ENCODE measurements at regions not wholly inside any gene's neighbourhood (a gene's known extent, or its start where the extent isn't known, plus 50 kb on each side); places are given as distances from the start of the nearest gene placed in this dataset.

DNA sequence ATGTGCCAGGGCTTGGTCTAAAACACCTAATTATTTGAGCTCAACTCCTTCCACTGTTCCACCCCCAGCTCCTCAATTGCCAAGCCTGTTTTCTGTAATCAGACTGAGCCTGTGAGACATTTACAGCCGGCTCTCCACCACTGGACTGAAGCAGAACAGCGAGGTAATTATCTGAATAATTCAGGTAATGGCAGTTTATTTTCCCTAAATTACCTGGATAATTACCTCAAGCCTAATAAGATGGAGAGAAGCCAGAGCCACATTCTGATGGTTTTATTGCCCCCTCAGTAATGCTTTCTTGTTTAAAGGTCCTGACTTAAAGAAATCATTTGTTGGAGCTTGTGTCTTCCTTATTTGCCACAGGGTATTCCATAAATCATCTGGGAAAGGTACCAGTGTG lies 64.2 kb downstream of the FZD4 start:
- TF ChIP-seq, protein P1, sequence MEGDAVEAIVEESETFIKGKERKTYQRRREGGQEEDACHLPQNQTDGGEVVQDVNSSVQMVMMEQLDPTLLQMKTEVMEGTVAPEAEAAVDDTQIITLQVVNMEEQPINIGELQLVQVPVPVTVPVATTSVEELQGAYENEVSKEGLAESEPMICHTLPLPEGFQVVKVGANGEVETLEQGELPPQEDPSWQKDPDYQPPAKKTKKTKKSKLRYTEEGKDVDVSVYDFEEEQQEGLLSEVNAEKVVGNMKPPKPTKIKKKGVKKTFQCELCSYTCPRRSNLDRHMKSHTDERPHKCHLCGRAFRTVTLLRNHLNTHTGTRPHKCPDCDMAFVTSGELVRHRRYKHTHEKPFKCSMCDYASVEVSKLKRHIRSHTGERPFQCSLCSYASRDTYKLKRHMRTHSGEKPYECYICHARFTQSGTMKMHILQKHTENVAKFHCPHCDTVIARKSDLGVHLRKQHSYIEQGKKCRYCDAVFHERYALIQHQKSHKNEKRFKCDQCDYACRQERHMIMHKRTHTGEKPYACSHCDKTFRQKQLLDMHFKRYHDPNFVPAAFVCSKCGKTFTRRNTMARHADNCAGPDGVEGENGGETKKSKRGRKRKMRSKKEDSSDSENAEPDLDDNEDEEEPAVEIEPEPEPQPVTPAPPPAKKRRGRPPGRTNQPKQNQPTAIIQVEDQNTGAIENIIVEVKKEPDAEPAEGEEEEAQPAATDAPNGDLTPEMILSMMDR (IDR thresholded peaks at IDR 0.05; ENCODE audit: extremely low read depth, insufficient read depth, missing control alignments) = no peak
- in situ Hi-C loops (cut with MboI; ENCODE audit: low pct_unique_long_range_greater_than_20kb, low sequenced_read_pairs, unreplicated experiment) = no loop called here
- no peak for DNase-seq (ENCODE audit: low spot score)

GRCh38 chr11:86893235-86893634 lies 62.0 kb downstream of the FZD4 start:
- DNase-seq (ENCODE audit: low spot score) = no peak
- TF ChIP-seq, protein P1 (IDR thresholded peaks at IDR 0.05; ENCODE audit: extremely low read depth, insufficient read depth, missing control alignments) = no peak
- in situ Hi-C loops (cut with MboI; ENCODE audit: low pct_unique_long_range_greater_than_20kb, low sequenced_read_pairs, unreplicated experiment) = no loop called here

Measured in GM13977 (cell line).